Activated T-helper 17 cell treated with anti-CD3 and anti-CD28 coated beads, Interleukin-2, amount 50 U/mL, for 72 hours (primary cell): ENCODE measurements at regions not wholly inside any gene's neighbourhood (a gene's known extent, or its start where the extent isn't known, plus 50 kb on each side); places are given as distances from the start of the nearest gene placed in this dataset.

Experiments
- ATAC-seq: fragments of 150-1000 bp; cut with Tn5 transposase; replicated peaks from 2 replicates; pipeline ENCODE4 v1.10.0; 2021; ENCODE audit warnings: mild to moderate bottlenecking, moderate library complexity
- H3K27ac Mint-ChIP-seq: one replicate; pipeline ENCODE4 v1.8.0; 2022; ENCODE audit warnings: mixed read lengths
- H3K27me3 Mint-ChIP-seq: one replicate; pipeline ENCODE4 v1.8.0; 2022; ENCODE audit warnings: mixed read lengths
- H3K36me3 Mint-ChIP-seq: one replicate; pipeline ENCODE4 v1.8.0; 2022; ENCODE audit warnings: low read depth, mild to moderate bottlenecking, mixed read lengths
- H3K4me1 Mint-ChIP-seq: one replicate; pipeline ENCODE4 v1.8.0; 2022; ENCODE audit warnings: mixed read lengths
- H3K4me3 Mint-ChIP-seq: one replicate; pipeline ENCODE4 v1.8.0; 2022; ENCODE audit warnings: mild to moderate bottlenecking, mixed read lengths
- H3K9me3 Mint-ChIP-seq: one replicate; pipeline ENCODE4 v1.8.0; 2022; ENCODE audit warnings: mixed read lengths

DNA sequence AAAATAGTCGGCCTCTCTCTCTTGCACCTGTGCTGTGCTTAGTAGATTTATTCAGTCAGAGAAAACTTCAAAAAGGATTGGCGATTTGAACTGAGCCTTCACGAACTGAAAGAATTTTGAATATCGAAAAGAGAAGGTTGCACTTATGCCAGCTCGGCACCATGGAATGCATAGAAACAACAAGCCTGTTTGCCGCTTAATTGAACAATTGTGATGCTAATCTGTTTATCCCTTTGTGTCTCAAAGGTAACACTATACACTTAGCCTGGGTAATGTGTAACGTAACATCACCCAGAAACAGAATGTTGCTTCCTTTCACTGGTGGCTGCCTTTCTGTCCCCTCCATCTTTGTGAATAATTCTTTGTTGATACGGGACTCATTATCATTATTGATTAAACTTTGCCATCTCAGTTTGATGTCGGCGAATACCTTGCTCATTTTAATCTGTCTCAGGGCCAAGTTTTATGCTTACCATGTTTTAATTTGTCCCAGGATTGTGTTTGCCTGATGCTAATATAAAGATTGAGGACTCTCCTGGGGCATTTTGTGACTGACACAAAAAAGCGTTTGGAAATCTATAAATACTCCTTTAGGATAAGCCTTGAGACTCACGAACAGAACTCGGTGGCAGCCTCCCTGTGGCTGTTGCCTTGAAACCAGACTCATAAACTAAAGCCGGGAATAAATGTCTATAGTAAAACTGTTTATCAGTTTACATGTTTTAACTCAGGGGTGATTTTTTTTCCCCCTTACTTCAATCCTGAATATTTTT, 400.5 kb downstream of the RAPGEF2 start:
- no peaks in the 10 kb centered on the region for H3K9me3 Mint-ChIP-seq
- no peak for ATAC-seq
- H3K4me3 Mint-ChIP-seq: no peak overlapping the region
- no peaks in the 10 kb centered on the region for H3K36me3 Mint-ChIP-seq
- peaks cover 13% of the 10 kb centered on the region for H3K27me3 Mint-ChIP-seq
- H3K4me1 Mint-ChIP-seq: no peaks in the 10 kb centered on the region
- no peak overlapping the region for H3K27ac Mint-ChIP-seq

DNA sequence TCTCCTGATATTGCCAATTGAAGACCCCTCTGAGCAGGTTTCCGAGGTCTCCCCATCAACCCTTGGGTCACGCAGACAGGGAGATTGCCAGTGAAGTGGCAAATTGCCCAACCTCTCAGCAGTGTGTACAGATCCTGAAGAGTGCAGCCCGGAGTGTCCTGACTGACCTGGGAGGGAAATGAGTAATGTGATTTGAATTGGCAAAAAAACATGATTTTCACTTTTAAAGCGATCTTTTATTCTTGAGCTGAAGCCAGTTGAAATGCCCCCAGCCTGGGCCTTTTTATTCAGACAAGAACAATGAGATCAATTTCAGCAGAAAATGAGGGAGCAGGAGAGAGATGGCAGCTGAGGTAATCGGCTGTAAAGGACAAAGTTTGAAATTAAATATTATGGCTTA, 401.8 kb downstream of the RAPGEF2 start:
- Mint-ChIP-seq H3K4me1 (no peaks in the 10 kb centered on the region), H3K9me3 (no peaks in the 10 kb centered on the region), H3K27me3 (peaks cover 13% of the 10 kb centered on the region), H3K4me3 (no peak overlapping the region), H3K27ac (no peak overlapping the region), H3K36me3 (no peaks in the 10 kb centered on the region)
- no peak for ATAC-seq

DNA sequence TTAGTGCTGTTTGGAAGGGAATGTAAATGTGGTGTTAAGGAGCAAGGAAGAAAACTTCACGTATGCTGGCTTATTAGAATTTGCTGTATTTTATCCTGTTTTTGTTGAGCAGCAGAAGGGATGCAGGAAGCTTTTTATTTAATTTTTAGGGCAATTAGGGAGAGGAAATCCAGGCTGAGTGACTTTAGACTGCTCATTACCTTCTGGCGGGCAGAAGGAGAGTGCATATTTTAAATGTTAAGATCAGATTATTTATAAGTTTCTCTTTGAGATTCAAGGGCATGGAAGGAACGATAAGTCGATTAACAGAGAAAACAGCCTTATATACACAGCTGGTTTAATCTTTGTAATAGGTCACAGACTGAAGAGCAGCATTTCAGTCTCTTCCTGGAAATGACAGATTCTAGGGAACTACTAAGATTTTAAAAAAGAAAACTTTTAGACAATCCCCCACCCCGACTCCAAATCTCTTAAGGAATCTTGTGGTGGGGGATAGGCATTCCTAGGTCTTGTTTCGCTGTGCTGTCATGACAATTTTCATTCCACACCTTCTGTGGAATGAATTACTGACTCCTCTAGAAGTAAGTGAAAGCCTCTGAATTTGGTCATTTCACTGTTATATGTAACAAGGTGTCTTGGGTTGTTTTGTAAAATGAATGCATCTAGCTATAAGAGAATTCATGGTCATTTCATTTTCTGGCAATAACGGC, 402.5 kb downstream of the RAPGEF2 start:
- no peaks in the 10 kb centered on the region for H3K4me1 Mint-ChIP-seq
- H3K36me3 Mint-ChIP-seq: no peaks in the 10 kb centered on the region
- peaks cover 13% of the 10 kb centered on the region for H3K27me3 Mint-ChIP-seq
- no peak overlapping the region for H3K4me3 Mint-ChIP-seq
- H3K9me3 Mint-ChIP-seq: no peaks in the 10 kb centered on the region
- H3K27ac Mint-ChIP-seq: no peak overlapping the region
- ATAC-seq: no peak

DNA sequence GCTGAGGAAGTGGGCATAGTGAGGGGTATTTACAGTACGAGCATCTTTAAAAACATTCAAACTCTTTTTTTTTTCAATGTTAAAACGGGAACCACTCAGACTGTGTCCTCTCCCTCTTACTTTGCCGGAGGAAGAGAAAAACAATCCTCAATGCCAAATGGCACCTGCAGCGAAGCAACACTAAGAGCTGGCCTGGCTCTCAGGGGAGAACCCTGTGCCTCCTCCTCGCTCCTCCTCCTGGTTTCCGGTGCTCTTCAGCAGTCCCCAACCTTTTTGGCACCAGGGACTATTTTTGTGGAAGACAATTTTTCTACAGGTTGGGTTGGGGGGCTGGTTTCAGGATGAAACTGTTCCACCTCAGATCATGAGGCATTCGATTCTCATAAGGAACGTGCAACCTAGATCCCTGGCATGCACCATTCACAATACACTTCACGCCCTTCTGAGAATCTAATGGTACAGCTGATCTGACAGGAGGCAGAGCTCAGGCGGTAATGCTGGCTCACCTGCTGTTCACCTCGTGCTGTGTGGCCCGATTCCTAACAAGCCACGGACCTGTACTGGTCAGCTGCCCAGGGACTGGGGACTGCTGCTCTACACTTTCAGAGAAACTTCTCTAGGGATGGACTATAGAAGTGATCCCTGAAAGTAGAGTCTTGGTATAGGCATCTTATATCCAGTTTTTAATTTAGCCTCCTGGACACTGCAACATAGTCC, 404.1 kb downstream of the RAPGEF2 start:
- no peaks in the 10 kb centered on the region for H3K9me3 Mint-ChIP-seq
- peaks cover 12% of the 10 kb centered on the region for H3K27me3 Mint-ChIP-seq
- H3K36me3 Mint-ChIP-seq: no peaks in the 10 kb centered on the region
- H3K4me1 Mint-ChIP-seq: no peaks in the 10 kb centered on the region
- no peak overlapping the region for H3K27ac Mint-ChIP-seq
- no peak overlapping the region for H3K4me3 Mint-ChIP-seq
- no peak for ATAC-seq

DNA sequence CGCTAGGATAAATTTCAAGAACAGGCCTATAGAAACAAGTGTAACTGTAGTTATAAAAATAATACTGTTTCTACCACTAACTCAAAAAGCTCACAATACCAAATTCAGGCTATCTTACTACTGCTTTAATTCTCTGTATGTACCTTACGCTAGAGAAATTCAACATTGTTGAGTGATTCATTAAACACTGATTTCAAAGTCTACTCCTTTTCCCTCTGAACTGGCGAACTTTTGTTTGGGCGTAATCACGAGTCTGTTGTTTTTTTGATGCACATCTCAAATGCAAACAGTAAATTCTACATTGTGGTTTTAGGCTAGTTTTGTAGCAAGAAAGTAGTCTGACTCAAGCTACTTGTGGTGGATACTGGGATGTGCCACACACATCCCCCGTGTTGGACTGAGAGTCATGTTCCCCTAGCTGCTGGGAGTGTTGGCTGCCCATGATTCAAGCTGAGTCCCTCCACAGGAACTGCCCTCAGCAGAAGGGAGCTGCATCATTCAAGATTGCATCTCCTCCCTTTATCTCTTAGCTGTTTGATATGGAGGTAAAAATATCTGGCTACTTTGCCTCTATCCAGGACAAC, 406.1 kb downstream of the RAPGEF2 start:
- no peak for ATAC-seq
- H3K36me3 Mint-ChIP-seq: no peaks in the 10 kb centered on the region
- H3K27ac Mint-ChIP-seq: no peak overlapping the region
- H3K27me3 Mint-ChIP-seq: peaks cover 9% of the 10 kb centered on the region
- peaks cover 3% of the 10 kb centered on the region for H3K9me3 Mint-ChIP-seq
- H3K4me1 Mint-ChIP-seq: no peaks in the 10 kb centered on the region
- no peak overlapping the region for H3K4me3 Mint-ChIP-seq

DNA sequence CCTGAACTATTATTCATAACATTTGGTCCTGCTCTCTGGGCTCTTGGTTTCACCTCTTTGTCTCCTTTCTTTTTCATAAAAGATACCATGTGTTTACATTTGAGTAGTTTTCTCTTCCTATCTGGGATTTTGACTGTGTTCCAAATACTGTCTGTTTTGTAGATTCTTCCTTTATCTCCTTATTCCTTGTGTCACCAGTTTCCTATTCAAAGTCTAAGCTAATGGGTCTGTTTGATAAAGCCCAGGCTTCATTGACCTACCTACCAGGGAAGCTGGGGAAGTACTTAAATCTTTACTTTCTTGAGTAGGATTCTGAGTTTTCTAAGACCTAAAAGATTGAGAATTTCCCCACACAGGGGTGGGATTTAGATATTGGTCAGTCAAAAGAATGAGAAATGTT, 409.5 kb downstream of the RAPGEF2 start:
- H3K27ac Mint-ChIP-seq: no peak overlapping the region
- H3K36me3 Mint-ChIP-seq: no peaks in the 10 kb centered on the region

DNA sequence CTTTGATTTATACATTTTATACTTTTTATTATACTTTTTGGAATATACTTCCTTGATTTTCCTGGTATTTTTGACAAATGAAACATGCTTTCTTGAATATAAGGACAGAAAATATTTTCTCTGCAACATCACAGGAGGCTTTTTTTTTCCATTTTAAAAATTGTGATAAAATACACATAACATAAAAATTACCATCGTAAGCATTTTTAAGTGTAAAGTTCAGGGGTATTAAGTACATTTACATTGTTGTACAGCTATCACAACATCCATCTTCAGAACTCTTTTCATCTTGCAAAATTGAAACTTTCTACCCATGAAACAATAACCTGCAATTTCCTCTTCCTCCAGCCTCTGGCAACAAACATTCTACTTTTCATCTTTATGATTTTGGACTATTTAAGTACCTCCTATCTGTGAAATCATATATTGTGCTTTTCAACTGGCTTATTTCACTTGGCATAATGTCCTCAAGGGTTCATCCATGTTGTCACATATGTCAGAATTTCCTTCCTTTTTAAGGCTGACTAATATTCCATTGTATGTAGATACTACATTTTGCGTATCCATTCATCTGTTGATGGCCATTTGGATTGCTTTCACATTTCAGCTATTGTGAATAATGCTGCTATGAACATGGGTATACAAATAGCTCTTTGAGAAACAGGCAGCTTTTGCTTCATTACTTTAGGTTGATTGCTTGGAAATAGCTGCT, 412.6 kb downstream of the RAPGEF2 start:
- Mint-ChIP-seq H3K36me3 (no peaks in the 10 kb centered on the region), H3K27ac (no peak overlapping the region), H3K9me3 (peaks cover 3% of the 10 kb centered on the region), H3K27me3 (peaks cover 7% of the 10 kb centered on the region), H3K4me1 (no peaks in the 10 kb centered on the region), H3K4me3 (no peak overlapping the region)
- ATAC-seq: no peak

More for the DNA sequence above, 409.5 kb downstream of the RAPGEF2 start:
- Mint-ChIP-seq H3K27me3 (peaks cover 7% of the 10 kb centered on the region), H3K4me1 (no peaks in the 10 kb centered on the region), H3K4me3 (no peak overlapping the region), H3K9me3 (peaks cover 3% of the 10 kb centered on the region)
- no peak for ATAC-seq

DNA sequence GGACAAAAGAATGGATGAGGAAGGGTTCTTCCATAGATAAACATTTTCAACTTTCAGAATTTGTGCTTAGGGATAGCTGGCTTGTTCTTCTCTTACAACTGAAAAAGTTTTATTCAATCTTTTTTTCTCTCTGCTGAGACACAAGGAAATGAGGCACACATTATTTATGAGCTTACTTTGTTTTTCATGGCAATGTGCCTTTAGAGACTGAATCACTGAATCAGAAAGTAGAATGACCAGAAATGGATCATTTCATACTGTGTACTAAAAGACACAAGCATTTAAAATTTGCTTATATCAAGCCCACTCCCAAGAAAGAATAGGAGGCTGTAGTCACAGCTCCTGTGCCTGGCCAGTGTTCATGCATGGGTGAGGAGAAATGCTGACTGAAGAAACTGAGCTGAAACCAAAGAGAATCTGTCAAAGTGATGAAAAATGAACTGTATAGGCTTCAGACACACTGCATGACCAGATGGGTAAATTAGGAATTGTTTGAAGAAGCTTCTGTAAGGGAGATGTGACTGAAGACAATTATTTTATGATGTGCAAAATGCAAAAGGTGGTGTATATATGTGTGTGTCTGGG, 413.8 kb downstream of the RAPGEF2 start:
- no peak for ATAC-seq
- peaks cover 3% of the 10 kb centered on the region for H3K9me3 Mint-ChIP-seq
- H3K27me3 Mint-ChIP-seq: peaks cover 7% of the 10 kb centered on the region
- H3K36me3 Mint-ChIP-seq: no peaks in the 10 kb centered on the region
- H3K4me1 Mint-ChIP-seq: no peaks in the 10 kb centered on the region
- no peak overlapping the region for H3K4me3 Mint-ChIP-seq
- no peak overlapping the region for H3K27ac Mint-ChIP-seq

DNA sequence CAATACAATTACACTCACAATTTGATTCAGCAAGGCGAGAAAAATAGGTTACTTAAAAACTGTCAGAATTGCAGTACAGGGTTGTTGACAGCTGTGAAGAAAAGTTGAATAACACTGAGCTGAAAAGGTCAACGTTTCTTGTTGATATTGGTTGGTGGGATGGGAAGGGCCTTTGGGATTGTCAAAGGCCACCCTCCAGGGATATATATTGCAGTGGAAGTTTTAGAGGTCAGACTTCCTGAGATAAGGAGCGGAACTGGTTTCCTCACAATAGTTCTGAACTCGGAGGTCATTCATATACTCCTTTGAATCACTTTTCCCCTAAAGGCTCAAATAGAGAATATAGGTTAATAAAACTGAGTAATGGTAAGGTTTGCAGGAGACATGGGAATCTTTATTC, 417.2 kb downstream of the RAPGEF2 start:
- Mint-ChIP-seq H3K9me3 (no peaks in the 10 kb centered on the region), H3K4me3 (no peak overlapping the region), H3K27me3 (peaks cover 7% of the 10 kb centered on the region), H3K36me3 (no peaks in the 10 kb centered on the region), H3K4me1 (no peaks in the 10 kb centered on the region), H3K27ac (no peak overlapping the region)
- ATAC-seq: no peak

DNA sequence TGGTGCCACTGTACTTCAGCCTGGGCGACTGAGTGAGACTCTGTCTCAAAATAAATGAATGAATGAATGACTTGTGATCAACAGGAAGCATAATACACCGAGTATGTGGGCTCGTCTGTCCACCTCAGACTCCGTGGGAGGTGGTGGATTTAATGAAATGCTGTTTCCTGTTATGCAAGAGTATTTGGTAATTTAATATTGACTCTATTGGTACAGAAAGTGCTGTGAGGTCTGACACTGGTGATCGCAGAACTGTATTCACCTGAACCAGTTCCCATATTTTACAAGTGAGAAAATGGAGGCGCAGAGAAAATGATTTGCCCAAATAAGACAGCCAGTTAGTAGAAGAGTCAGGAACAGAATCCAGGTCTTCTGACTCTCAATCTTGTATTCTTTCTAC, 423.3 kb downstream of the RAPGEF2 start:
- Mint-ChIP-seq H3K27ac (no peak overlapping the region), H3K9me3 (peaks cover 3% of the 10 kb centered on the region), H3K27me3 (no peaks in the 10 kb centered on the region), H3K36me3 (no peaks in the 10 kb centered on the region), H3K4me3 (no peak overlapping the region), H3K4me1 (no peaks in the 10 kb centered on the region)
- no peak for ATAC-seq

DNA sequence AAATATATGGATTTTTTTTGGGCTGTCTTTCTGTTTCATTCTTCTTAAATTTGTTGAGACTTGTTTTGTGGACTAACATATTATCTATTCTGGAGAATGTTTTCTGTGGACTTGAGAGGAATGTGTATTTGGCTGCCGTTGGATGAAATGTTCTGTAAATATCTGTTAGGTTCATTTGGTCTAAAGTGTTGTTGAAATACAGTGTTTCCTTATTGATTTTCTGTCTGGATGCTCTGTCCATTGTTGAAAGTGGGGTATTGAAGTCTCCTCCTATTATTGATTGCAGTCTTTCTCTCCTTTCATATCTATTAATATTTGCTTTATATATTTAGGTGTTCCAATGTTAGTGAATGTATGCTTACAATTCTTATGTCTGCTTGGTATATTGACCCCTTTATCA, 431.8 kb downstream of the RAPGEF2 start:
- Mint-ChIP-seq H3K9me3 (peaks cover 24% of the 10 kb centered on the region), H3K4me1 (no peaks in the 10 kb centered on the region), H3K27ac (no peak overlapping the region), H3K36me3 (no peaks in the 10 kb centered on the region), H3K27me3 (peaks cover 3% of the 10 kb centered on the region), H3K4me3 (no peak overlapping the region)
- no peak for ATAC-seq

DNA sequence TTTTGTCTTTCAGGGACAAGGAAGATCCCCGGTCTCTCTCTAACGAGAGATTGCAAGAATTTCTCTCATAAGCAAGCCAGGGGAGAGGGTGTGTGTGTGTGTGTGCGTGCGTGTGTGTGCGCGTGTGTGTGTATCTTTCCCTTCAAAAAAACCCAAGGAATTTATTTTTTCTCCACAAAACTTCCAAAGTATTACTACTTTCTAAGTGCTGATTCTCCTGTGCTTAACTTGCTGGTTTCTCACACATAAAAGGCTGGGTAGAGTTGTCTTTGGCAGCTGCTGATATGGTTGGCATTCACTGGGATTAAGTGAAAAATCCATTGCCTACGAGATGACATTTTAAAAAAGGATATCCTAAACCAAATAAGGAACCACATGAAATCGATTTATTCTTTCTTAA, 435.7 kb downstream of the RAPGEF2 start:
- H3K4me1 Mint-ChIP-seq: no peaks in the 10 kb centered on the region
- H3K4me3 Mint-ChIP-seq: no peak overlapping the region
- no peak for ATAC-seq
- H3K27me3 Mint-ChIP-seq: peaks cover 7% of the 10 kb centered on the region
- peaks cover 15% of the 10 kb centered on the region for H3K9me3 Mint-ChIP-seq
- no peaks in the 10 kb centered on the region for H3K36me3 Mint-ChIP-seq
- H3K27ac Mint-ChIP-seq: no peak overlapping the region

DNA sequence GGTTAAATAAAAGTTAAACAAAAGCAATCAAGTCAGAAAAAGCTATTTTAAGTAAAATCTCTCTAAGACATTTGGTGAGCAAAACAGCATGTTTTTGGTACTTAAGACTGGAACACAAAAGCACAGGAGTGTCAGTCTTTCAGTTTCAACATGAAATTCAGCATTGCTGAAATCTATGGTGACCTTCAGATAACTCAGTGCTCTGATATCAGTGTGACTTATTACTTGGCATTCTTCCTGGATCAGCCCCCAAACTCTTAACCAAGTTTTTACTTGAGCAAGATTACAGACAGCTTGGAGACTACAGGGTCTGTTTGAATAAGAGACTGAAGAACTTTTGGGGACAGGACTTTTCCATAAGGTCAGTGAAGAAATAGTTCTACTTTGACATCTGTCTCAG, 437.2 kb downstream of the RAPGEF2 start:
- Mint-ChIP-seq H3K4me1 (no peaks in the 10 kb centered on the region), H3K27ac (no peak overlapping the region), H3K36me3 (no peaks in the 10 kb centered on the region), H3K9me3 (peaks cover 14% of the 10 kb centered on the region), H3K27me3 (peaks cover 7% of the 10 kb centered on the region), H3K4me3 (no peak overlapping the region)
- ATAC-seq: no peak

DNA sequence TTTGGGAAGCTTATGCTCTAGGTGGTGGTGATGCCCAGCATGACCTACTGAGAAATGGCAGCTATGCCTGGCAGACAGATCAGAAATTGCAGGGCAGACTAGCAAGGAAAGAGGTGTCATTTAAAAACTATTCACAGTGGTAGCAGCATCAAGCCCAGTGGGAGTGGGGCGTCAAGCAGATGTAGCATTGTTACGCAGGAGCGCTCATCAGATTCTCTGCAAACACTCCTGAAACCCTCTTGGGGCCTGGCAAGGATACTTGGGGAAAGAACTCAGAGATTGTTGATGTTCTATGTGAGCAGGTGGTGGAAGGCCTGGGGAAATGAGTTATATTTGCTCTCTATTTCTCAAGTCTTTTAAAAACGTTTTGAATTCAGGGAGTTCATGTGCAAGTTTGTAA, 437.6 kb downstream of the RAPGEF2 start:
- Mint-ChIP-seq H3K27ac (no peak overlapping the region), H3K36me3 (no peaks in the 10 kb centered on the region), H3K4me1 (no peaks in the 10 kb centered on the region), H3K27me3 (peaks cover 7% of the 10 kb centered on the region), H3K9me3 (peaks cover 11% of the 10 kb centered on the region), H3K4me3 (no peak overlapping the region)
- ATAC-seq: no peak
